DMS53 (cell line): ENCODE measurements at regions not wholly inside any gene's neighbourhood (a gene's known extent, or its start where the extent isn't known, plus 50 kb on each side); places are given as distances from the start of the nearest gene placed in this dataset.

ENCODE experiments used
- DNase-seq: peaks from one replicate; lab custom pipeline; 2025; lab: John Stamatoyannopoulos, UW

- DNase-seq: no peak
Measured at GRCh38 chr13:67355812-67356476, 125.8 kb upstream of the PCDH9 start.

DNA sequence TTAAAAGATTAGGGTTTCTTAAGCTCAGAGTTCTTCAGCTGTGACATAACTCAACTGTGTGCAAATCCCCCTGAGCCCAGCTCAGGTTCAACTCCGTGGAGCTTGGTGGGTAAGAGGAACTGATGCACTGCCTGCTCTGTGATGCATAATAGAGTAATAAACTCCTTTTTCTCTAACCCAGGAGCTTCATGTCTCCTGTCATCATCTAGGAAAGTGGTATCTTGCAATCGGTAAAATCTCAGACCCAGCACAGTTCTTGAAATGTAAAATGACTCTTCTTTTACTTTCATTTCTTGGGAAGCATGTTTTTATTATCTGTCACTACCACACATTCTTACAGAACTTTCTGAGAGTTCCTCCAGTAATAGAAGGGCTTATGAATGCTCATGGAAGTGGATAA lies 123.8 kb upstream of the PCDH9 start:
- no peak for DNase-seq

DNA sequence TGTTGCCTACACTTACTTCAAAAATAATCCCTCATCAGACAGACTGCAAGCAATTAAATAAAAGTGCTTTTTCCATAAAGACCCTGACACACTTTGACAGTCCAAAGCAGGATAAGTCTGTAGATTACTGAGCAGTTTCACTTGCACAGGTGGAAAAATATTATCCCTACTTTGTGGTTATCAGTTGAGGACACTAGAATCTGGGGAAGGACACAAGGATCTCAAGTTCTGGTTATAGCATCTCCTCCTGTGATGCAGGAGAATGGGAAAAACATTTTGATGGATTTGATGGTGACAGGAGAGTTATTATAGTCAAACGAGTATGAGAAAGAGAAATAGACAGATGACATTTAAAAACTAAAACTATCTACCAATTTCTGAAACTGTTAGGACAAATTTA lies 122.9 kb upstream of the PCDH9 start:
- no peak for DNase-seq

- no peak for DNase-seq
Measured at GRCh38 chr13:67351909-67352308, 121.8 kb upstream of the PCDH9 start.

GRCh38 chr13:67351114-67351513 lies 121.0 kb upstream of the PCDH9 start:
- DNase-seq: no peak

- peak; percentile 76 for DNase-seq
Measured at GRCh38 chr13:67343777-67344176, 113.6 kb upstream of the PCDH9 start.

DNA sequence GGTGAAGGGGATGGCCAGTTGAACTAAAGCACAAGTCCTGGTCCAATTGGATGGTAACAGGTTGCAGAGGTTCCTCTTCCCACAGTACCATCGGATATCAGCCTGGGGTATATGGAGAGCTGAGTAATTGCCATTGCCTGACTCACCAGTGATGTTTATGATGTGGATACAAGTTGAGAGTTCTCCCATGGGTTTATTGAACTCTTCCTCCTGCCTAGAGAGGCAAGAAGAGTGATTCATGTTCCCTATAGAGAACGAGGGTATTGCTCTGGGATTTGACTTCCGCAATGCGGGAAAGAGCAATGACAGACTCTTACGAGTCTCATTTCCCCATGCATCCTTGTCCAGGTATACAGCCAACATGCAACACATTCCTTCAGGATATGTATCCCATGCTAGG lies 111.3 kb upstream of the PCDH9 start:
- no peak for DNase-seq

- DNase-seq: no peak
Measured at GRCh38 chr13:67330149-67330548, 100.0 kb upstream of the PCDH9 start.

DNA sequence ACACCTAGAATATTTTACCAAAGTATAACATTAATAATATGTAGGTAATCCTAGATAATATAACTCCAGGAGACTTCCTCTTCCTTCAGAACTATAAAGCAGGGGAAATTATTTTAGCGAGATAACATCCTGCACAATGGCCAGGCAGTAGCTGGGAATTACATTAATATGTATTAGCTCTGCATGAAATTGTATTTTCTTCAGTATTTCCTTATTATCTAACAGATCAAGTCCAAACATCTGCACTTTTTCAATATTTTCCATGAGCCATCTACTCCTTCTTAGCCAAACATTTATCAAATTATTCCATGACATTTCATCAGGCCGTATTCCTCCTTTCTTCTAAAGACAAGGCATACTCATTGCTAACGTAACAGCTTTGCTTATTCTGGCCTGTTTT lies 98.8 kb upstream of the PCDH9 start:
- no peak for DNase-seq

- no peak for DNase-seq
Measured at GRCh38 chr13:67318860-67319259, 88.7 kb upstream of the PCDH9 start.

DNA sequence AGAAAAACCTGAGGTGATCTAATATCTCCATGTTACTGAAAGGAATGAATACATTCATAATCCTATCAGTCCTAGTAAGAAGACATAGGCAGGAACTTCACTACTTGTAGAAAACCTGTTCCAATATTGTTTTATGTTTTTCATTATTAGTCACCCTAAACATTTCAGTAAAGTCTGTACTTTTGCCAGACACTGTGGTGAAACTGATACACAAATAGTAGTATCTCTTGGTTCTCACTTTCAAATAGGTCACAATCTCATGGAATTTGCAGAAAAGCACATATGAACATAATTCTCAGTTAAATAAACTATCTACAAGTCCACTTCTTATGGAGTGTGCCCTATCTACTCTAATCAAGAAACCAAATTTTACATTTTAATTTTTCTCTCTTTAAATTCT lies 88.3 kb upstream of the PCDH9 start:
- no peak for DNase-seq

- DNase-seq: no peak
Measured at GRCh38 chr13:67314405-67314804, 84.3 kb upstream of the PCDH9 start.

- DNase-seq: no peak
Measured at GRCh38 chr13:67308004-67308772, 78.1 kb upstream of the PCDH9 start.

- DNase-seq: no peak
Measured at GRCh38 chr13:67306742-67307141, 76.6 kb upstream of the PCDH9 start.

GRCh38 chr13:67303661-67304333 lies 73.7 kb upstream of the PCDH9 start:
- no peak for DNase-seq

DNA sequence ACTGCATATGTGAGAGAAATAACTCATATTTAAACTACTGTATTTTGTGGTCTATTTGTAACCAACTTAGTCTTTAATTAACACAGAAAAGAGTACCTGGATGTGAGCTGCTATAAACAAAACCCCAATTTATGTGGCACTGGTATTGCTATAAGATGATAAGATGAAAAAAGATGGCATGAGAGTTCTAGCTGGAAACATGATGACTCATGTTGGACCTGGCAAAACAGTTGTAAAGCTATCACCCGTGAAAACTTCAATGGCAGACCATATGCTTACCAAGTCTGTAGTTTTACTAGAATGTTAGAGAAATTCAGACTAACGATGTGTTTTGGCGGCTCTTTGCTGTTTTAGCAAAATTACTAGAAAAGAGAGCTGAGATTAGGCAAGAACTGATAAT lies 69.6 kb upstream of the PCDH9 start:
- no peak for DNase-seq

DNA sequence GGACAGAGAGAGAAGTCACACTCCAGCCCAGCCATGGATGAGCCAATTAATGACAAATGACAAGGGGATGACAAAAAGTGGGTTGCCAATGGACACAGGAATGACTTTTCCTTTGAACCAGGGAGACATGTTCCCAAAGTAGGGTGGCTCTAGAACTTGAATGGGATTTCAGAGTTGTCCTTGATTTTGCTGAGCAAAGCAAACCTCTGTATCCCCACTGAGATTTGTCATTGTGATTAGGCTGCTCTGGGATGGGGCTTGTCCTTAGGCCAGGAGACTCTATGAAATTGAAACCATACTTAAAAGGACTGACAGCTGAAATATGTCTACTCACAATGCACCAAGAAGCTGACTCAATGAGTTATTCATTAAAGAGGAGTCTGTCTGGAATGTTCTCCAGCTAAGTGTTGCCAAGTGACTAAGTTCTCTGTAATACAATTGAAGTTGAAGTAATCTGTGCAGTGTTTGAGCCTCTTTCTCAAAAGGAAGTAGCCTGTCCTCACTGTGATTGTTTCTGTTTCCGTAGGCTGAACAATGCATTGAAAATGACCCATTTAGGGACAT lies 69.0 kb upstream of the PCDH9 start:
- no peak for DNase-seq

- no peak for DNase-seq
Measured at GRCh38 chr13:67298297-67298696, 68.2 kb upstream of the PCDH9 start.

DNA sequence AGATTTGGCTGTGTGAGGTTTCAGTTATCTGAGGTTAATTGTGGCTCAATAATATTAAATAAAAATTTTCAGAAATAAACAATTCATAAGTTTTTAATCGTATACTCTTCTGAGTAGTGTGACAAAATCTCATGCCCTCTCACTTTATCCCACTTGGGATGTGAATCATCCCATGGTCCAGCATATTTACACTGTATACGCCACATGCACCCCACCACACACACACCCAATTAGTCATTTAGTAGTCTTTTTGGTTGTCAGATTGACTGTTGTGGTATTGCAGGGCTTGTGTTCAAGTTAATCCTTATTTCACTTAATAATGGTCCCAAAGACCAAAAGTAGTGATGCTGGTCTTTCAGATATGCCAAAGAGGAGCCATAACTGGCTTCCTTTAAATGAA lies 66.4 kb upstream of the PCDH9 start:
- no peak for DNase-seq

DNA sequence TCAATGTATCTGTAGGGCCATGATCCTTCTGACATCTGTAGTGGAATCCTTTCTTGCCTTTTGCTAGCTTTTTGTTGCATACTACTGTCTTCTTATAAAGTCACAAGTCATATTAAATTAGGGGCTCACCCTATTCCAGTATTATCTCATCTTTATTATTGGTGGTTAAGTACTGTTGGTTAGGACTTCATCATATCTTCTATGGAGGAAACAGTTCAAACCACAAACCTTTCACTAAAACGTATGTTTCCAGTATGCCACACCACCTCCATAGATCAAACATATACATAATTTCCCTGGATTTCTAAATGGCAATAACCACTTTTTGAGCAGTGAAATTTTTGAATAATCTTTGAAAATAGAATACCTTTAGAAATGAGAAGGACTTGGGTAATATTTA lies 62.8 kb upstream of the PCDH9 start:
- DNase-seq: no peak

DNA sequence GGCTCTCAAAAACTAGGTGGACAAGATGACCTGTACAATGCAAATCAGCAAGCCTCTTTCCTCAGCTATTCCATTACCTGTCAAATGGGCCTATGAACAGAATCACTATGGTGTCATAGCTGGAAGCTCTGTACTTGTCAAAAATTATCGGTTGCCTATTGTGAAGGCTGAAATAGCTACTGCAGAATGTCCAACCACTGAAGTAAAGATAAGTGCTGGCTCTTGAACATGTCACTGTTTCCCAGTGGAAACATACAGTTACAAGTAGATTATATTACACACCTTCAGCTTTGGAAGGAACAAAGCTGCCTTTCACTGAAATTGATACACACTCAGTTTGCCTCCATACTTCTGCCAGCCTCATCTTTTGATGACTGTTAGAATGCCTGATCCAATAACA lies 55.5 kb upstream of the PCDH9 start:
- DNase-seq: no peak

GRCh38 chr13:67283637-67284036 lies 53.5 kb upstream of the PCDH9 start:
- peak; percentile 57 for DNase-seq

GRCh38 chr13:67281466-67281865 lies 51.3 kb upstream of the PCDH9 start:
- no peak for DNase-seq
